Amniotic stem cell (primary cell): ENCODE measurements at regions not wholly inside any gene's neighbourhood (a gene's known extent, or its start where the extent isn't known, plus 50 kb on each side); places are given as distances from the start of the nearest gene placed in this dataset.

Experiments
- DNase-seq: peaks from one replicate; lab custom pipeline; 2025; lab: John Stamatoyannopoulos, UW

- no peak for DNase-seq
Measured at GRCh38 chr12:65598688-65599087, 225.6 kb upstream of the HMGA2 start.

GRCh38 chr12:65602253-65602609, 222.1 kb upstream of the HMGA2 start:
- no peak for DNase-seq

GRCh38 chr12:65602610-65603295, 221.5 kb upstream of the HMGA2 start:
- peak; percentile 92 for DNase-seq

GRCh38 chr12:65603438-65604351, 220.6 kb upstream of the HMGA2 start:
- peak; percentile 39 for DNase-seq

- DNase-seq: no peak
Measured at GRCh38 chr12:65605019-65605418, 219.3 kb upstream of the HMGA2 start.

GRCh38 chr12:65606008-65606766, 218.1 kb upstream of the HMGA2 start:
- DNase-seq: no peak

- DNase-seq: no peak
Measured at GRCh38 chr12:65607401-65607841, 216.9 kb upstream of the HMGA2 start.

GRCh38 chr12:65608319-65608916, 215.9 kb upstream of the HMGA2 start:
- no peak for DNase-seq

GRCh38 chr12:65609359-65609771, 214.9 kb upstream of the HMGA2 start:
- DNase-seq: peak; percentile 35

- DNase-seq: no peak
Measured at GRCh38 chr12:65611396-65611795, 212.9 kb upstream of the HMGA2 start.

GRCh38 chr12:65612440-65612839, 211.8 kb upstream of the HMGA2 start:
- no peak for DNase-seq

- DNase-seq: no peak
Measured at GRCh38 chr12:65613692-65614091, 210.6 kb upstream of the HMGA2 start.

GRCh38 chr12:65614259-65614889, 209.9 kb upstream of the HMGA2 start:
- DNase-seq: no peak

- DNase-seq: peak; percentile 68
Measured at GRCh38 chr12:65615118-65615517, 209.2 kb upstream of the HMGA2 start.

- DNase-seq: no peak
Measured at GRCh38 chr12:65616022-65616421, 208.3 kb upstream of the HMGA2 start.

GRCh38 chr12:65618588-65618987, 205.7 kb upstream of the HMGA2 start:
- DNase-seq: no peak

- DNase-seq: no peak
Measured at GRCh38 chr12:65619018-65619417, 205.3 kb upstream of the HMGA2 start.

- DNase-seq: no peak
Measured at GRCh38 chr12:65620046-65620445, 204.2 kb upstream of the HMGA2 start.

- no peak for DNase-seq
Measured at GRCh38 chr12:65622056-65622455, 202.2 kb upstream of the HMGA2 start.

- no peak for DNase-seq
Measured at GRCh38 chr12:65623507-65623906, 200.8 kb upstream of the HMGA2 start.

- DNase-seq: no peak
Measured at GRCh38 chr12:65624554-65625086, 199.7 kb upstream of the HMGA2 start.
